GM12872 (cell line): ENCODE measurements at regions not wholly inside any gene's neighbourhood (a gene's known extent, or its start where the extent isn't known, plus 50 kb on each side); places are given as distances from the start of the nearest gene placed in this dataset.

Source experiments
- CTCF ChIP-seq: IDR thresholded peaks from 3 replicates; pipeline ENCODE4 v1.5.1; 2011; ENCODE audit warnings: low read depth, mild to moderate bottlenecking, low read length, moderate library complexity; ENCODE audit not compliant: insufficient read depth

DNA sequence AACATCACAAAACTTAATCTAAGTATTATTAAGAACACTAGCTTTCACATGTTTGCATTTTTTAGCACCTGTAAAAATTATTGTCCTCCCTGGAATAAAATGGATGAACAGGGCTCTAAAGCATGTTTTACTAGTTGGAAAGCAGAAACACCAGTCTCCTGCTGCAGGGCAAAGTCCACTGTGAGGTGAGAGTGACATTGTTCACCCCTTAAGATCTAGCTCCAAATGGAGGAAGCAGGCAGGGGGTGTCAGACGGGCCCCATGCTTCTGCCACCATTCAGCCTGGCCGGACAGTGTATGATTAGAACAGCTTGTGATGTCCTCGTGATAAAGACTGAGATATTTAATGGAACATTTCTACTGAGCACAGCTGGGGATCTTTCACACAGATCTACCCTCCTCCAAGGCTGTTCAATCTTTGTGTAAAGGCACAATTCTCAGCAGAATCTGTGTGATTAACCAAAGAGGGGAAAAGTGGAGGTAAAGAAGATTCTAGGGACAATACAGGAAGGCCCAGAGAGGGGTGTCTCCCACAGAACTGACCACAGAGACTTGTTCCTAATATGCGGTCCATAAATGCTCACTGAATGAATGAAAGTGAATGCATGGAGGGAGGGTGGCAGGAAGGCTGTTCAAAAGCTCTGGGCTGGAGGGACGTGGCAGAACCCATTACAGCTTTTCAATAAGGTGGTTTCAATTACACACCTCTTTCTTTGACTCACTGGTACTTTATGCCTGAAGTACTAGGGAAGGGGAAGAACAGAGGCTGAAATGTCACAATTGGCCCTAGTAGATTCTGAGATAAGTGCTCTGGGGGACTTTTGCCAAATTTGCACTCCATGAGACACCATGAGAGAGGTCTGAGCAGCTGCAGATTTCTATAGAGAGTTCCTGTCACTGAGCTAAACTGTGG, 239.1 kb upstream of the ARHGAP20 start:
- TF ChIP-seq CTCF = no peak

- TF ChIP-seq CTCF = no peak
Measured at GRCh38 chr11:110948112-110948511, 235.9 kb upstream of the ARHGAP20 start.

DNA sequence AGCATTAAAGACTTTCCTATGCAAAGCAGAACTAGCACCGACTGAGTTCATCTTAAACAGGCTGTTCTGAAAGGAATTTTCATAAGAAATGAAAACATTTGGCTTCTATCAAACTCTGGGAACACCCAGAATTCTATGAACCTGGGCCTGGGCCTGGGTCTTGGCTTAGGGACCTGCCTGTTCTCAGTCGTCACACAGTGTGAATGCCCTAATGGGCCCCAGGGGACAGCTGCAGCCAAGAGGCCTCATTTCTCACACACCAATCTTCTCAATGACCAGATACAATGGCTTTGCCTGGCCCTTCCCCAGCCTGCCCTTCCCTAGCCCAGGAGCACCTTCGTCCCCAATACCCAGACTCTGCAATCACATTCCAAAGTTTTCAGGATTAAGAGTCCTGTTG, 234.9 kb upstream of the ARHGAP20 start:
- no peak for TF ChIP-seq CTCF

DNA sequence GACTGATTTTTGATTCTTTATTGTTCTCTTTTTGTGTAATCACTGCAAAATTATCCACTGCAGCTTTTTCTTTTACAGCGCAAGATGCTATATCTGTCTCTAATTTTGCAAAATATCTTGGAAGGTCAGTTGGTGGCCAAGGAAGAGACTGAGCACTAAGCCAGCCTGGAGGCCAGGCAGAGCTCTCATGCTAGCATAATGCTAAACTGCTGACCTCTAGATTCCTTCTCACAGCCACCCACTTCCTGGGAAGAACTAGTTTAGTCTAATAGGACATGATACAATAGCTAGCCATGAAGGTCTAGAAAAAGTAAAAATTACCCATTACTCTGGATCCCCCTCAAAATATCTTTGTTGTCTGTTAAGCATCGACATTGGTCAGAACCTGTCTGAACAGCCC, 227.2 kb upstream of the ARHGAP20 start:
- TF ChIP-seq CTCF = no peak

DNA sequence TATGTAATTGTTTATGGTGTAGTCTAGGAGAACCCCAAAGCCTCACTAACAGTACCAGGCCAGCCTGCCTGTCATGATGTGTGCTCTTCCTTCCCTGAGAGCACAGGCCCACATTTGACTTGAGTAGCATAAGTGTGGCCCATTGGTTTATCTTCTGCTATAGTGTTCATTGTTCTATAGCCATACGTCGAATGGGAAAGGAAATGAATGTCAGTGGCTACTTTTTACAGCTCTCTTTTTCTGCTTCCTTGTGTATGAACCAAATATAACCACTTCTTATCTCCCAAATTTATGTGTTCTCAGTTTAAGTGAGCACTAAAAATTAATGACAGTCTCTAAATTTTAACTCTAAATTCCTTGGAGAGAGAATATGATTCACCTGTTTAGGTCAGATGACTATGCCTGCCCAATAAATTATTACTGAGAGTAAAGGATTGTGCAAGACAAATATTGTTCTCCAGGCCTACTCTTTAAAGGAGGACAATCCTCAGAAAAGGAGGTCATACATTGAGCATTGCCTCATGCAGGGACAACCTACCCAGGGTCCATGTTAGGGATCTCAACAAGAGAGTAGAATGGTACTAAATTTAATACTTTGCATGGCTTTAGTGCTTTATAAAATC, 222.9 kb upstream of the ARHGAP20 start:
- no peak for TF ChIP-seq CTCF

GRCh38 chr11:110929129-110929528, 216.9 kb upstream of the ARHGAP20 start:
- TF ChIP-seq CTCF = no peak

GRCh38 chr11:110928391-110928790, 216.2 kb upstream of the ARHGAP20 start:
- no peak for TF ChIP-seq CTCF
